ENCODE measurements at regions not wholly inside any gene's neighbourhood (a gene's known extent, or its start where the extent isn't known, plus 50 kb on each side); places are given as distances from the start of the nearest gene placed in this dataset.

- no peak overlapping the region for H3K4me3 ChIP-seq
- TF ChIP-seq POLR2AphosphoS5 (IDR thresholded peaks at IDR 0.05) (no peak), CTCF (IDR thresholded peaks at IDR 0.05) (no peak), POLR2A (IDR thresholded peaks at IDR 0.05) (no peak), EP300 (IDR thresholded peaks at IDR 0.05) (no peak)
- no peaks in the 10 kb centered on the region for H3K27me3 ChIP-seq
- WGBS, 2 donors (ENCODE audit: low coverage in 1 of 2): 59 to 73% methylated on average over 4 to 5 of the region's 5 CpGs
- no peak for ATAC-seq
- no peaks in the 10 kb centered on the region for H3K9me3 ChIP-seq
- H3K36me3 ChIP-seq: no peaks in the 10 kb centered on the region
- H3K4me1 ChIP-seq: peaks cover 0 to 11% (median 0%) of the 10 kb centered on the region in 3 donors
- no peak overlapping the region for H3K27ac ChIP-seq
These were observed 988.2 kb upstream of the CHAC2 start for GRCh38 chr2:52779446-52779845.

DNA sequence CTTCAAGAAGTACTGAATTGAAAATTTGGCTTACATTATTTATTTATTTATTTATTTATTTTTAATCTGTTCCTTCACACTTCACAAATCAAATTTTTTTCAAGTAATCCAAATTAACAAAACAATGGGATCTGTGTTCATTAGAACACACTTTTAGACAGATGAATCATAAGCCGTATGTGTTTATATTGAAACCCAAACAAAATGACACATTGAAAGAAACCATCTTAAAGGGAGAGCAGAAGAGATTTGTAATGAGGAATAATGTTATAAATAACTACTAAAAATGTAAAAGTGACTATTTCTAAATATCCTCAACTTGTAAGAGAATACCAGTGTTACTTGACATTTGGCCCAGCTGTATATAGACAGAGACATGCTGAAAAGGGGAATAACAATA, 991.0 kb upstream of the CHAC2 start:
- Histone ChIP-seq H3K27ac (no peak overlapping the region), H3K9me3 (peaks cover 0 to 6% (median 0%) of the 10 kb centered on the region in 3 donors), H3K27me3 (no peaks in the 10 kb centered on the region), H3K4me3 (no peak overlapping the region), H3K4me1 (peaks cover 0 to 11% (median 0%) of the 10 kb centered on the region in 3 donors), H3K36me3 (no peaks in the 10 kb centered on the region)
- no peak for ATAC-seq
- TF ChIP-seq EP300 (IDR thresholded peaks at IDR 0.05) (no peak), POLR2A (IDR thresholded peaks at IDR 0.05) (no peak), CTCF (IDR thresholded peaks at IDR 0.05) (no peak), POLR2AphosphoS5 (IDR thresholded peaks at IDR 0.05) (no peak)
- 14 to 21% methylated on average over 1 of the region's 1 CpG for WGBS, 2 donors (ENCODE audit: low coverage in 1 of 2)

DNA sequence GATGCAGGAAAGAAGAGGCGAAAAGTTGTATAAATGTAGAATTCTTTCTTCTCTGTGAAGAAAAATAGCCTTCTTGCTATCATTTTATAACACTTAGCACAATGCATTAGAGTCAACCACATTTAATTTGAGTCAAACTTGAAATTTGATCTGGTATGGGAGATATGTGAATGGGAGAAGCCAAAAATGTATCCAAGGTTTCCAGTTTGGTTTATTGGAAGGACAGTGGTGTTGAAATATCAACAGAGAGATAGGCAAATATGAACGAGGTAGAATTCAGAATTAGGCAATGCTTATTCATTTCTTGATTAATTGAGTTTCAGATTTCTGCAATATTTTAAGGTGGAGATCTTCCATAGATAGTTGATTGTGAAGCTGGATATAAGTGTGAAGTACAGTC, 991.9 kb upstream of the CHAC2 start:
- no peaks in the 10 kb centered on the region for H3K36me3 ChIP-seq
- H3K4me3 ChIP-seq: no peak overlapping the region
- no peaks in the 10 kb centered on the region for H3K27me3 ChIP-seq
- peaks cover 0 to 15% (median 0%) of the 10 kb centered on the region in 3 donors for H3K9me3 ChIP-seq
- no peak for TF ChIP-seq POLR2AphosphoS5 (IDR thresholded peaks at IDR 0.05)
- no peak for TF ChIP-seq POLR2A (IDR thresholded peaks at IDR 0.05)
- no peak for TF ChIP-seq CTCF (IDR thresholded peaks at IDR 0.05)
- no peak for TF ChIP-seq EP300 (IDR thresholded peaks at IDR 0.05)
- H3K27ac ChIP-seq: no peak overlapping the region
- H3K4me1 ChIP-seq: peaks cover 0 to 11% (median 0%) of the 10 kb centered on the region in 3 donors
- 51 to 54% methylated on average over 2 of the region's 2 CpGs for WGBS, 2 donors (ENCODE audit: low coverage in 1 of 2)
- ATAC-seq: no peak

- no peak overlapping the region for H3K27ac ChIP-seq
- no peak for ATAC-seq
- no peak overlapping the region for H3K4me3 ChIP-seq
- H3K36me3 ChIP-seq: no peaks in the 10 kb centered on the region
- no peaks in the 10 kb centered on the region for H3K27me3 ChIP-seq
- no peak for TF ChIP-seq CTCF (IDR thresholded peaks at IDR 0.05)
- TF ChIP-seq POLR2AphosphoS5 (IDR thresholded peaks at IDR 0.05): no peak
- TF ChIP-seq POLR2A (IDR thresholded peaks at IDR 0.05): no peak
- no peak for TF ChIP-seq EP300 (IDR thresholded peaks at IDR 0.05)
- H3K4me1 ChIP-seq: no peaks in the 10 kb centered on the region
- H3K9me3 ChIP-seq: peaks cover 0 to 2% (median 0%) of the 10 kb centered on the region in 3 donors
- WGBS, 2 donors (ENCODE audit: low coverage in 1 of 2): no CpG with 5 or more reads among the region's 2 CpGs
These were observed 1001.9 kb upstream of the CHAC2 start for GRCh38 chr2:52765735-52766134.

- H3K27ac ChIP-seq: no peak overlapping the region
- H3K4me3 ChIP-seq: no peak overlapping the region
- H3K27me3 ChIP-seq: no peaks in the 10 kb centered on the region
- TF ChIP-seq POLR2A (IDR thresholded peaks at IDR 0.05): no peak
- TF ChIP-seq CTCF (IDR thresholded peaks at IDR 0.05): no peak
- no peak for TF ChIP-seq POLR2AphosphoS5 (IDR thresholded peaks at IDR 0.05)
- TF ChIP-seq EP300 (IDR thresholded peaks at IDR 0.05): no peak
- ATAC-seq: no peak
- peaks cover 0 to 8% (median 0%) of the 10 kb centered on the region in 3 donors for H3K9me3 ChIP-seq
- no peaks in the 10 kb centered on the region for H3K4me1 ChIP-seq
- H3K36me3 ChIP-seq: no peaks in the 10 kb centered on the region
- 76 to 77% methylated on average over 3 of the region's 3 CpGs for WGBS, 2 donors (ENCODE audit: low coverage in 1 of 2)
These were observed 1017.8 kb upstream of the CHAC2 start for GRCh38 chr2:52749764-52750163.
